AG04450 (cell line): ENCODE measurements at regions not wholly inside any gene's neighbourhood (a gene's known extent, or its start where the extent isn't known, plus 50 kb on each side); places are given as distances from the start of the nearest gene placed in this dataset.

Experiments used
- CTCF ChIA-PET: fragments of 300-600, 350-600 bp; formaldehyde crosslinking; extraction: SDS; loops from one replicate; lab custom pipeline; 2022; ENCODE audit warnings: antibody characterized with exemption, inconsistent platforms; lab: Charles Lee
- POLR2A ChIA-PET: fragments of 350-600 bp; formaldehyde crosslinking; extraction: SDS; loops from one replicate; lab custom pipeline; 2021; ENCODE audit warnings: antibody characterized with exemption, inconsistent platforms; lab: Yijun Ruan, JAX
- DNase-seq: peaks from one replicate; pipeline ENCODE4 v3.0.0-alpha.2; 2011; ENCODE audit warnings: low read depth, low spot score
- H3K27ac ChIP-seq: one replicate; pipeline ENCODE4 v1.5.1; 2012; ENCODE audit warnings: low read depth, low read length, control low read depth
- H3K27me3 ChIP-seq: one replicate; pipeline ENCODE4 v1.6.0; 2012; ENCODE audit warnings: low read length; ENCODE audit not compliant: control insufficient read depth, insufficient read depth
- H3K4me3 ChIP-seq: 2 replicates; pipeline ENCODE4 v1.5.1; 2011; ENCODE audit warnings: mild to moderate bottlenecking, low read depth, low read length, control low read depth
- H3K9me3 ChIP-seq: 2 replicates; pipeline ENCODE4 v1.5.1; 2012; ENCODE audit warnings: low read length; ENCODE audit not compliant: control insufficient read depth, insufficient read depth
- TF ChIP-seq, protein P1 (sequence below): IDR thresholded peaks from 2 replicates; pipeline ENCODE4 v1.5.1; 2011; ENCODE audit warnings: low read depth, low read length, control low read depth, inconsistent platforms

DNA sequence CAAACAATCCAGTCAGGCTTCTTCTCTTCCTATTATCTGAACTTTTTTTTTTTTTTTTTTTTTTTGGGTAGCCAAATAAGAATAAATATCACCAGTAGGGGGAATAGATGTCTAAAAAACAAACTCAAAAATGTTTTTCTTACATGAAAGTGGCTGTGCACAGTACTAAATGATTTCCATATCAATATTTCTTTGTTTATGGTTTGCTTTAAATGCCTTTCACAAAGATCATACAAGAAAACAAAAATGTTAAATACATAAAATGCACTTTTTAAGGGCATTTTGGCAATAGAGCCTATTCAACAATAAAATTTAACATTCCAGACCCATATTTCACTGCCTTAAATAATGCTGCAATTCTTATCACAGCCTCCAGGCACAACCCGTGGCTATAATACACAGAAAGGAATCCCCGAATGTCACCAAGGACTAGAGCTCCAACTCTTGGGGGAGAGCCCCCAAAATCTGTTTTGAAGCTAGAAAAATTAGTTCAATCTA, 91.1 kb upstream of the TBCA start:
- CTCF ChIA-PET, result interaction anchor here (0.6 to 3.3 kb wide), 5 partner anchors 8 to 298 kb away, joined by 3 to 9 read pairs (median 3); no protein-coding TSS in a partner anchor
- POLR2A ChIA-PET, result no interaction called here
- no peaks in the 10 kb centered on the region for H3K27me3 ChIP-seq
- H3K4me3 ChIP-seq, result no peak overlapping the region
- no peak for DNase-seq
- H3K27ac ChIP-seq, result no peak overlapping the region
- H3K9me3 ChIP-seq, result no peaks in the 10 kb centered on the region
- TF ChIP-seq, protein P1, sequence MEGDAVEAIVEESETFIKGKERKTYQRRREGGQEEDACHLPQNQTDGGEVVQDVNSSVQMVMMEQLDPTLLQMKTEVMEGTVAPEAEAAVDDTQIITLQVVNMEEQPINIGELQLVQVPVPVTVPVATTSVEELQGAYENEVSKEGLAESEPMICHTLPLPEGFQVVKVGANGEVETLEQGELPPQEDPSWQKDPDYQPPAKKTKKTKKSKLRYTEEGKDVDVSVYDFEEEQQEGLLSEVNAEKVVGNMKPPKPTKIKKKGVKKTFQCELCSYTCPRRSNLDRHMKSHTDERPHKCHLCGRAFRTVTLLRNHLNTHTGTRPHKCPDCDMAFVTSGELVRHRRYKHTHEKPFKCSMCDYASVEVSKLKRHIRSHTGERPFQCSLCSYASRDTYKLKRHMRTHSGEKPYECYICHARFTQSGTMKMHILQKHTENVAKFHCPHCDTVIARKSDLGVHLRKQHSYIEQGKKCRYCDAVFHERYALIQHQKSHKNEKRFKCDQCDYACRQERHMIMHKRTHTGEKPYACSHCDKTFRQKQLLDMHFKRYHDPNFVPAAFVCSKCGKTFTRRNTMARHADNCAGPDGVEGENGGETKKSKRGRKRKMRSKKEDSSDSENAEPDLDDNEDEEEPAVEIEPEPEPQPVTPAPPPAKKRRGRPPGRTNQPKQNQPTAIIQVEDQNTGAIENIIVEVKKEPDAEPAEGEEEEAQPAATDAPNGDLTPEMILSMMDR, result peak; percentile 41; the same call in 1 of the 2 replicates

- CTCF ChIA-PET, result interaction anchor here (0.7 kb wide), 1 partner anchor 92 kb away, joined by 3 read pairs; no protein-coding TSS in a partner anchor
- Histone ChIP-seq H3K27me3 (no peaks in the 10 kb centered on the region), H3K27ac (no peak overlapping the region), H3K4me3 (no peak overlapping the region), H3K9me3 (no peaks in the 10 kb centered on the region)
- no peak for DNase-seq
- POLR2A ChIA-PET, result no interaction called here
- TF ChIP-seq, protein P1, result no peak
Observed at GRCh38 chr5:77866198-77866597, 90.1 kb upstream of the TBCA start.

GRCh38 chr5:77864997-77865396, 88.9 kb upstream of the TBCA start:
- ChIA-PET POLR2A (no interaction called here), CTCF (no interaction called here)
- Histone ChIP-seq H3K9me3 (no peaks in the 10 kb centered on the region), H3K27ac (no peak overlapping the region), H3K27me3 (no peaks in the 10 kb centered on the region), H3K4me3 (no peak overlapping the region)
- TF ChIP-seq, protein P1, result no peak
- DNase-seq, result no peak

DNA sequence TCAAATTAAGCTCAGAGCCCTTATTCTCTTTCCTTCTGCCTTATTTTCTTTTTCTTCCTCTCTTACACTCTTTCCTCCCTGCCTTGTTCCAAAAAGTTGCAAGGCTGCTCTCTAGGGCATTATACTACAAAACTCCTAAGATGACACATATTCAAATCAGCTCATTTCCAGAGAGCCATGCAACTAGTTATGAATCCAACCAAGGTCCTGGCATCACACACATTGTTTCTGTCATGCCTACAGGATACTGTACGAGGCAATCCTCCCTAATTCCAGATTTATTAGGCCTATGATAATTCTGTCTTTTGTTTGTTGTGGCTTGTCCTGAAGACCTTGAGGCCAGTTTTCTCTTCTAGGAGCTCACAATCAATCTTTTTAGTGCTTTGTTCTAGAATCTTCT, 87.0 kb upstream of the TBCA start:
- POLR2A ChIA-PET, result no interaction called here
- TF ChIP-seq, protein P1, result no peak
- H3K27ac ChIP-seq, result no peak overlapping the region
- H3K4me3 ChIP-seq, result no peak overlapping the region
- no peaks in the 10 kb centered on the region for H3K27me3 ChIP-seq
- CTCF ChIA-PET, result interaction anchor here (0.5 to 0.6 kb wide), 2 partner anchors 143 to 171 kb away, joined by 3 read pairs; no protein-coding TSS in a partner anchor
- H3K9me3 ChIP-seq, result no peaks in the 10 kb centered on the region
- no peak for DNase-seq

DNA sequence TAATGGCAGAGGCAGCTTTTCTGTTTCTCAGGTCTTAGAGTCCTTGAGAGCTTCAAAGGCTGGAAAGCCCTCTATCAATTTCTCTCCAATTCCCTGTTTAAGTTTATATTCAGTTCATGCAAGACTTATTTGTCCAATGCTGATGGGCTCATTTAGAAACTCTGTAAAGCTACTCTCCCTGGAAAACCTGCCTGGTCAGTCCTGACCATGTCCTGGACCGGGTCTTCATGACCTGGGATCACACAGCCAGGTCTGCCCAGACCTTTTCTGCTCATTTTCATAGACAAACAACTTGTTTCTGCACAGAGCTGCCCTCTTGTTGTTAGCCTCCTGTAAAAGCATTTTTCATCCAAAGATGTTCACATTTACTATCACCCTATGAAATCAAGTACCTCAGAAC, 85.4 kb upstream of the TBCA start:
- DNase-seq, result no peak
- CTCF ChIA-PET, result interaction anchor here (1.0 kb wide), 1 partner anchor 301 kb away, joined by 3 read pairs; no protein-coding TSS in a partner anchor
- POLR2A ChIA-PET, result no interaction called here
- H3K27ac ChIP-seq, result no peak overlapping the region
- TF ChIP-seq, protein P1, result no peak
- H3K4me3 ChIP-seq, result no peak overlapping the region
- H3K9me3 ChIP-seq, result no peaks in the 10 kb centered on the region
- H3K27me3 ChIP-seq, result no peaks in the 10 kb centered on the region
